ENCODE measurements at regions not wholly inside any gene's neighbourhood (a gene's known extent, or its start where the extent isn't known, plus 50 kb on each side); places are given as distances from the start of the nearest gene placed in this dataset.
A peak's percentile ranks its signal among the peaks of the same experiment; 100 is the strongest.

- ChIA-PET POLR2A (no interaction called here), CTCF (no interaction called here)
- Mint-ChIP-seq H3K9me3 (no peaks in the 10 kb centered on the region), H3K4me1 (peaks cover 0 to 5% (median 0%) of the 10 kb centered on the region in 3 donors), H3K4me3 (no peak overlapping the region), H3K27me3 (peaks cover 2 to 19% of the 10 kb centered on the region in 2 donors), H3K27ac (no peak overlapping the region), H3K36me3 (no peaks in the 10 kb centered on the region)
- ATAC-seq (replicated peaks in 1 of 4) (no peak), DNase-seq (no peak)
- 67% methylated on average over 3 of the region's 6 CpGs for WGBS (ENCODE audit: insufficient coverage)
- Histone ChIP-seq H3K9me3 (no peaks in the 10 kb centered on the region), H3K27ac (ENCODE audit: low read length) (no peak overlapping the region), H3K36me3 (ENCODE audit: control insufficient read depth in 2 of 2, extremely low read depth in 1 of 2, insufficient read depth in 1 of 2, low read length in 1 of 2) (no peaks in the 10 kb centered on the region), H3K27me3 (replicated peaks in 1 of 2; ENCODE audit: control insufficient read depth in 2 of 2, extremely low read depth in 1 of 2, insufficient read depth in 2 of 2, low read length in 1 of 2) (no peaks in the 10 kb centered on the region), H3K4me1 (ENCODE audit: control insufficient read depth in 1 of 2, extremely low read depth in 1 of 2, insufficient read depth in 2 of 2, low read length in 2 of 2) (no peaks in the 10 kb centered on the region), H3K4me3 (ENCODE audit: control insufficient read depth in 1 of 2, extremely low read depth in 1 of 2, low read length in 1 of 2) (no peak overlapping the region)
Observed at GRCh38 chr13:109657395-109657794, 129.0 kb downstream of the IRS2 start.

- no peak overlapping the region for H3K4me3 ChIP-seq (ENCODE audit: control insufficient read depth in 1 of 2, extremely low read depth in 1 of 2, low read length in 1 of 2)
- no peaks in the 10 kb centered on the region for H3K9me3 ChIP-seq
- Mint-ChIP-seq H3K27me3 (peaks cover 2 to 13% of the 10 kb centered on the region in 2 donors), H3K9me3 (no peaks in the 10 kb centered on the region), H3K4me1 (peaks cover 0 to 5% (median 0%) of the 10 kb centered on the region in 3 donors), H3K4me3 (no peak overlapping the region), H3K27ac (no peak overlapping the region), H3K36me3 (no peaks in the 10 kb centered on the region)
- H3K4me1 ChIP-seq (ENCODE audit: control insufficient read depth in 1 of 2, extremely low read depth in 1 of 2, insufficient read depth in 2 of 2, low read length in 2 of 2), result no peaks in the 10 kb centered on the region
- ChIA-PET POLR2A (no interaction called here), CTCF (no interaction called here)
- H3K27ac ChIP-seq (ENCODE audit: low read length), result no peak overlapping the region
- DNase-seq (no peak), ATAC-seq (replicated peaks in 1 of 4) (no peak)
- H3K27me3 ChIP-seq (replicated peaks in 1 of 2; ENCODE audit: control insufficient read depth in 2 of 2, extremely low read depth in 1 of 2, insufficient read depth in 2 of 2, low read length in 1 of 2), result no peaks in the 10 kb centered on the region
- no peaks in the 10 kb centered on the region for H3K36me3 ChIP-seq (ENCODE audit: control insufficient read depth in 2 of 2, extremely low read depth in 1 of 2, insufficient read depth in 1 of 2, low read length in 1 of 2)
- WGBS (ENCODE audit: insufficient coverage), result no CpG with 5 or more reads among the region's 2 CpGs
Observed at GRCh38 chr13:109656206-109656605, 130.2 kb downstream of the IRS2 start.

GRCh38 chr13:109655611-109656010, 130.8 kb downstream of the IRS2 start:
- no peaks in the 10 kb centered on the region for H3K9me3 ChIP-seq
- H3K36me3 ChIP-seq (ENCODE audit: control insufficient read depth in 2 of 2, extremely low read depth in 1 of 2, insufficient read depth in 1 of 2, low read length in 1 of 2), result no peaks in the 10 kb centered on the region
- H3K27ac Mint-ChIP-seq, result no peak overlapping the region
- H3K27ac ChIP-seq (ENCODE audit: low read length), result no peak overlapping the region
- CTCF ChIA-PET, result no interaction called here
- no peaks in the 10 kb centered on the region for H3K4me1 ChIP-seq (ENCODE audit: control insufficient read depth in 1 of 2, extremely low read depth in 1 of 2, insufficient read depth in 2 of 2, low read length in 2 of 2)
- no peaks in the 10 kb centered on the region for H3K27me3 ChIP-seq (replicated peaks in 1 of 2; ENCODE audit: control insufficient read depth in 2 of 2, extremely low read depth in 1 of 2, insufficient read depth in 2 of 2, low read length in 1 of 2)
- H3K4me3 Mint-ChIP-seq, result no peak overlapping the region
- no peak overlapping the region for H3K4me3 ChIP-seq (ENCODE audit: control insufficient read depth in 1 of 2, extremely low read depth in 1 of 2, low read length in 1 of 2)
- H3K36me3 Mint-ChIP-seq, result no peaks in the 10 kb centered on the region
- H3K27me3 Mint-ChIP-seq, result peaks cover 2 to 9% of the 10 kb centered on the region in 2 donors
- ATAC-seq (replicated peaks in 1 of 4) (no peak), DNase-seq (no peak)
- H3K9me3 Mint-ChIP-seq, result no peaks in the 10 kb centered on the region
- 94% methylated on average over 3 of the region's 5 CpGs for WGBS (ENCODE audit: insufficient coverage)
- POLR2A ChIA-PET, result no interaction called here
- peaks cover 0 to 5% (median 0%) of the 10 kb centered on the region in 3 donors for H3K4me1 Mint-ChIP-seq

- no peak overlapping the region for H3K4me3 ChIP-seq (ENCODE audit: control insufficient read depth in 1 of 2, extremely low read depth in 1 of 2, low read length in 1 of 2)
- DNase-seq, result no peak
- ChIA-PET POLR2A (no interaction called here), CTCF (no interaction called here)
- no peak for ATAC-seq (replicated peaks in 1 of 4)
- Mint-ChIP-seq H3K4me3 (no peak overlapping the region), H3K9me3 (no peaks in the 10 kb centered on the region), H3K27me3 (peaks cover 2 to 9% of the 10 kb centered on the region in 2 donors), H3K27ac (no peak overlapping the region), H3K36me3 (no peaks in the 10 kb centered on the region), H3K4me1 (peaks cover 0 to 5% (median 0%) of the 10 kb centered on the region in 3 donors)
- no CpG with 5 or more reads among the region's 1 CpG for WGBS (ENCODE audit: insufficient coverage)
- no peak overlapping the region for H3K27ac ChIP-seq (ENCODE audit: low read length)
- no peaks in the 10 kb centered on the region for H3K27me3 ChIP-seq (replicated peaks in 1 of 2; ENCODE audit: control insufficient read depth in 2 of 2, extremely low read depth in 1 of 2, insufficient read depth in 2 of 2, low read length in 1 of 2)
- no peaks in the 10 kb centered on the region for H3K9me3 ChIP-seq
- H3K4me1 ChIP-seq (ENCODE audit: control insufficient read depth in 1 of 2, extremely low read depth in 1 of 2, insufficient read depth in 2 of 2, low read length in 2 of 2), result no peaks in the 10 kb centered on the region
- H3K36me3 ChIP-seq (ENCODE audit: control insufficient read depth in 2 of 2, extremely low read depth in 1 of 2, insufficient read depth in 1 of 2, low read length in 1 of 2), result no peaks in the 10 kb centered on the region
Observed at GRCh38 chr13:109655206-109655600, 131.2 kb downstream of the IRS2 start.

- no peaks in the 10 kb centered on the region for H3K4me1 ChIP-seq (ENCODE audit: control insufficient read depth in 1 of 2, extremely low read depth in 1 of 2, insufficient read depth in 2 of 2, low read length in 2 of 2)
- no peak overlapping the region for H3K4me3 Mint-ChIP-seq
- peaks cover 2 to 9% of the 10 kb centered on the region in 2 donors for H3K27me3 Mint-ChIP-seq
- H3K4me1 Mint-ChIP-seq, result peaks cover 0 to 5% (median 0%) of the 10 kb centered on the region in 3 donors
- no peaks in the 10 kb centered on the region for H3K36me3 ChIP-seq (ENCODE audit: control insufficient read depth in 2 of 2, extremely low read depth in 1 of 2, insufficient read depth in 1 of 2, low read length in 1 of 2)
- no peaks in the 10 kb centered on the region for H3K36me3 Mint-ChIP-seq
- H3K27ac ChIP-seq (ENCODE audit: low read length), result no peak overlapping the region
- ATAC-seq (replicated peaks in 1 of 4), result peak in 1 of 4 experiments; percentile 55
- no peak overlapping the region for H3K27ac Mint-ChIP-seq
- ChIA-PET CTCF (no interaction called here), POLR2A (no interaction called here)
- WGBS (ENCODE audit: insufficient coverage), result 72% methylated on average over 12 of the region's 17 CpGs
- H3K9me3 ChIP-seq, result no peaks in the 10 kb centered on the region
- peak in 2 of 35 experiments; percentile 4 to 23 for DNase-seq
- H3K9me3 Mint-ChIP-seq, result no peaks in the 10 kb centered on the region
- no peaks in the 10 kb centered on the region for H3K27me3 ChIP-seq (replicated peaks in 1 of 2; ENCODE audit: control insufficient read depth in 2 of 2, extremely low read depth in 1 of 2, insufficient read depth in 2 of 2, low read length in 1 of 2)
- H3K4me3 ChIP-seq (ENCODE audit: control insufficient read depth in 1 of 2, extremely low read depth in 1 of 2, low read length in 1 of 2), result no peak overlapping the region
Observed at GRCh38 chr13:109654341-109655205, 131.8 kb downstream of the IRS2 start.

GRCh38 chr13:109652531-109652930, 133.9 kb downstream of the IRS2 start:
- POLR2A ChIA-PET, result no interaction called here

More at GRCh38 chr13:109652531-109652930, 133.9 kb downstream of the IRS2 start:
- 90% methylated on average over 2 of the region's 3 CpGs for WGBS (ENCODE audit: insufficient coverage)
- H3K4me1 ChIP-seq (ENCODE audit: control insufficient read depth in 1 of 2, extremely low read depth in 1 of 2, insufficient read depth in 2 of 2, low read length in 2 of 2), result no peaks in the 10 kb centered on the region
- no peak for DNase-seq
- no peaks in the 10 kb centered on the region for H3K27me3 ChIP-seq (replicated peaks in 1 of 2; ENCODE audit: control insufficient read depth in 2 of 2, extremely low read depth in 1 of 2, insufficient read depth in 2 of 2, low read length in 1 of 2)
- H3K9me3 ChIP-seq, result no peaks in the 10 kb centered on the region
- no peak overlapping the region for H3K4me3 ChIP-seq (ENCODE audit: control insufficient read depth in 1 of 2, extremely low read depth in 1 of 2, low read length in 1 of 2)
- no peaks in the 10 kb centered on the region for H3K36me3 Mint-ChIP-seq
- H3K36me3 ChIP-seq (ENCODE audit: control insufficient read depth in 2 of 2, extremely low read depth in 1 of 2, insufficient read depth in 1 of 2, low read length in 1 of 2), result no peaks in the 10 kb centered on the region
- no peak overlapping the region for H3K27ac ChIP-seq (ENCODE audit: low read length)
- H3K4me3 Mint-ChIP-seq, result no peak overlapping the region
- peaks cover 2 to 8% of the 10 kb centered on the region in 2 donors for H3K27me3 Mint-ChIP-seq
- no peaks in the 10 kb centered on the region for H3K9me3 Mint-ChIP-seq
- no peak for ATAC-seq (replicated peaks in 1 of 4)
- no peak overlapping the region for H3K27ac Mint-ChIP-seq
- CTCF ChIA-PET, result no interaction called here
- peaks cover 0 to 5% (median 0%) of the 10 kb centered on the region in 3 donors for H3K4me1 Mint-ChIP-seq
